H9 (cell line): ENCODE measurements at regions not wholly inside any gene's neighbourhood (a gene's known extent, or its start where the extent isn't known, plus 50 kb on each side); places are given as distances from the start of the nearest gene placed in this dataset.

Experiments
- DNase-seq: peaks from one replicate; pipeline ENCODE4 v3.0.0-alpha.2; 2017
- H2AFZ ChIP-seq: one replicate; pipeline ENCODE4 v1.6.1; 2013; ENCODE audit warnings: mild to moderate bottlenecking, low read length, control low read depth, moderate library complexity
- H2AK5ac ChIP-seq: 2 replicates; pipeline ENCODE4 v1.6.1; 2013; ENCODE audit warnings: low read length, control low read depth, mixed read lengths; ENCODE audit not compliant: insufficient read length
- H2BK120ac ChIP-seq: one replicate; pipeline ENCODE4 v1.6.1; 2013; ENCODE audit warnings: low read depth, mild to moderate bottlenecking, low read length, control low read depth, inconsistent platforms; ENCODE audit not compliant: poor library complexity, severe bottlenecking
- H2BK12ac ChIP-seq: 2 replicates; pipeline ENCODE4 v1.6.1; 2013; ENCODE audit warnings: low read length, control low read depth, mixed read lengths, low read depth; ENCODE audit not compliant: insufficient read length
- H2BK15ac ChIP-seq: 2 replicates; pipeline ENCODE4 v1.6.1; 2013; ENCODE audit warnings: low read depth, low read length, control low read depth
- H2BK20ac ChIP-seq: one replicate; pipeline ENCODE4 v1.6.1; 2013; ENCODE audit warnings: low read depth, mild to moderate bottlenecking, low read length, control low read depth, inconsistent platforms; ENCODE audit not compliant: poor library complexity, severe bottlenecking
- H2BK5ac ChIP-seq: 2 replicates; pipeline ENCODE4 v1.6.1; 2013; ENCODE audit warnings: low read length, control low read depth, mixed read lengths; ENCODE audit not compliant: insufficient read length
- H3K14ac ChIP-seq: 2 replicates; pipeline ENCODE4 v1.6.1; 2013; ENCODE audit warnings: low read length, control low read depth; ENCODE audit not compliant: insufficient read depth
- H3K18ac ChIP-seq: 2 replicates; pipeline ENCODE4 v1.6.1; 2013; ENCODE audit warnings: low read depth, mild to moderate bottlenecking, mixed read lengths, low read length, control low read depth; ENCODE audit not compliant: insufficient read length
- H3K23ac ChIP-seq: 2 replicates; pipeline ENCODE4 v1.6.1; 2013; ENCODE audit warnings: low read length, control low read depth, mixed read lengths, low read depth; ENCODE audit not compliant: insufficient read length
- H3K23me2 ChIP-seq: 2 replicates; pipeline ENCODE4 v1.6.1; 2013; ENCODE audit warnings: low read depth, mild to moderate bottlenecking, mixed read lengths, low read length, control low read depth; ENCODE audit not compliant: insufficient read length, poor library complexity, severe bottlenecking
- H3K27ac ChIP-seq: 2 replicates; pipeline ENCODE4 v1.5.1; 2013; ENCODE audit warnings: low read length, control low read depth, mixed read lengths, low read depth; ENCODE audit not compliant: insufficient read length
- H3K27me3 ChIP-seq: 2 replicates; pipeline ENCODE4 v1.6.1; 2013; ENCODE audit warnings: low read length, control low read depth, inconsistent platforms; ENCODE audit not compliant: insufficient read depth
- H3K4ac ChIP-seq: 2 replicates; pipeline ENCODE4 v1.6.1; 2013; ENCODE audit warnings: low read depth, mild to moderate bottlenecking, control low read depth, inconsistent platforms, low read length, moderate library complexity
- H3K4me1 ChIP-seq: 2 replicates; pipeline ENCODE4 v1.6.1; 2013; ENCODE audit warnings: low read length, control low read depth, inconsistent platforms; ENCODE audit not compliant: insufficient read depth
- H3K4me2 ChIP-seq: 2 replicates; pipeline ENCODE4 v1.6.1; 2013; ENCODE audit warnings: low read length, control low read depth, mixed read lengths; ENCODE audit not compliant: insufficient read length, insufficient read depth
- H3K56ac ChIP-seq: 2 replicates; pipeline ENCODE4 v1.6.1; 2013; ENCODE audit warnings: low read depth, mild to moderate bottlenecking, mixed read lengths, low read length, control low read depth; ENCODE audit not compliant: insufficient read length
- H3K79me1 ChIP-seq: 2 replicates; pipeline ENCODE4 v1.6.1; 2013; ENCODE audit warnings: low read depth, mild to moderate bottlenecking, moderate library complexity, low read length, control low read depth, inconsistent platforms; ENCODE audit not compliant: insufficient read depth, poor library complexity, severe bottlenecking
- H3K79me2 ChIP-seq: 2 replicates; pipeline ENCODE4 v1.6.1; 2013; ENCODE audit warnings: low read length, control low read depth, inconsistent platforms; ENCODE audit not compliant: insufficient read depth
- H3K9ac ChIP-seq: 2 replicates; pipeline ENCODE4 v1.6.1; 2013; ENCODE audit warnings: low read length, control low read depth, mixed read lengths; ENCODE audit not compliant: insufficient read length; ENCODE audit errors: extremely low read depth
- H3K9me3 ChIP-seq: one replicate; pipeline ENCODE4 v1.6.1; 2013; ENCODE audit warnings: low read depth, low read length, inconsistent platforms; ENCODE audit not compliant: control insufficient read depth
- H3T11ph ChIP-seq: one replicate; pipeline ENCODE4 v1.6.1; 2013; ENCODE audit warnings: mild to moderate bottlenecking, low read length, control low read depth, inconsistent platforms
- H4K20me1 ChIP-seq: one replicate; pipeline ENCODE4 v1.6.1; 2013; ENCODE audit not compliant: control insufficient read depth, insufficient read length, insufficient read depth
- H4K5ac ChIP-seq: 2 replicates; pipeline ENCODE4 v1.6.1; 2013; ENCODE audit warnings: low read depth, mild to moderate bottlenecking, mixed read lengths, low read length, control low read depth; ENCODE audit not compliant: insufficient read length
- H4K8ac ChIP-seq: replicated peaks from 2 replicates; pipeline ENCODE4 v1.6.1; 2013; ENCODE audit warnings: low read length, control low read depth, mixed read lengths, low read depth; ENCODE audit not compliant: insufficient read length
- H4K91ac ChIP-seq: 2 replicates; pipeline ENCODE4 v1.6.1; 2013; ENCODE audit warnings: low read depth, mild to moderate bottlenecking, moderate library complexity, mixed read lengths, low read length, control low read depth; ENCODE audit not compliant: insufficient read length
- H3K27ac Mint-ChIP-seq, 3 experiments: 2 replicates in 2 of 3; 3 replicates in 1 of 3; pipeline ENCODE4 v1.8.0; 2020 to 2021; ENCODE audit warnings: mixed read lengths in 3 of 3, mild to moderate bottlenecking in 1 of 3, moderate library complexity in 1 of 3
- H3K27me3 Mint-ChIP-seq: 2 replicates; pipeline ENCODE4 v1.8.0; 2021; ENCODE audit warnings: low read depth, mild to moderate bottlenecking, moderate library complexity, mixed read lengths
- H3K36me3 Mint-ChIP-seq, 3 experiments: 2 replicates in 2 of 3; 3 replicates in 1 of 3; pipeline ENCODE4 v1.8.0; 2020 to 2021; ENCODE audit warnings: low read depth in 3 of 3, mixed read lengths in 3 of 3; ENCODE audit not compliant: insufficient read depth in 1 of 3
- H3K4me1 Mint-ChIP-seq, 2 experiments: 2 replicates each; pipeline ENCODE4 v1.8.0; 2020; ENCODE audit warnings: mixed read lengths in 2 of 2
- H3K4me3 Mint-ChIP-seq, 2 experiments: 2 replicates in 1 of 2; 3 replicates in 1 of 2; pipeline ENCODE4 v1.8.0; 2020 to 2021; ENCODE audit warnings: mild to moderate bottlenecking in 2 of 2, mixed read lengths in 2 of 2, moderate library complexity in 1 of 2
- H3K9me3 Mint-ChIP-seq, 2 experiments: 2 replicates in 1 of 2; 3 replicates in 1 of 2; pipeline ENCODE4 v1.8.0; 2020; ENCODE audit warnings: mild to moderate bottlenecking in 2 of 2, mixed read lengths in 2 of 2, moderate library complexity in 1 of 2
- CTCF ChIP-seq: fragments of 200-600 bp; sonication (generic); conservative IDR thresholded peaks from 3 replicates; pipeline ENCODE4 v1.8.0; 2021; ENCODE audit warnings: antibody characterized with exemption, mild to moderate bottlenecking
- WGBS: extraction: QIAGEN DNeasy Blood & Tissue Kit; methylation state at CpG from one replicate; pipeline ENCODE4 v1.1.7; 2013; ENCODE audit warnings: missing lambda C conversion rate, low lambda C conversion rate, mixed read lengths; ENCODE audit not compliant: insufficient read length; ENCODE audit errors: extremely low coverage; 5-methylcytosine and 5-hydroxymethylcytosine counted together

DNA sequence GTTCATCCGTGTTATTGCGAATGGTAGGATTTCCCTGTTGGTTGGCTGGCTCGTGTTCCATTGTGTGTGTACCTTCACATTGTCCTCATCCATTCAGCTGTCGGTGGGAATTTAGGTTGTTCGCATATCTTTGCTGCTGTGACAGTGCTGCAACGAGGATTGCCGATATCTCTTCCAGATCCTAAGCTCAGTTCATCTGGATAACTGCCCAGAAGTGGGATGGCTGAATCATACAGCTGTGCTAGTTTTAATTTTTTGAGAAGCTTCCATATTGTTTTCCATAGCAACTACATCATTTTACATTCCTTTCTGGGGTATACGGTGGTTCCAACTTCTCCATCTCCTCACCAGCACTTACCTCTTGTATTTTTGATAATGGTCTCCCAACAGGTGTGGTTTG, 292.8 kb upstream of the SFSWAP start:
- Mint-ChIP-seq H3K4me3 (no peak overlapping the region; a peak in 1 of 5 replicates), H3K27me3 (peaks cover 12% of the 10 kb centered on the region), H3K27ac (no peak overlapping the region), H3K9me3 (peaks cover 15 to 31% of the 10 kb centered on the region in 2 experiments), H3K36me3 (peaks cover 6 to 10% (median 9%) of the 10 kb centered on the region in 3 experiments; a peak in 6 of 7 replicates), H3K4me1 (no peaks in the 10 kb centered on the region)
- no peak overlapping the region for H3K9ac ChIP-seq
- no peak overlapping the region for H2BK5ac ChIP-seq
- H3K14ac ChIP-seq, result no peak overlapping the region
- H4K5ac ChIP-seq, result no peak overlapping the region
- H2BK15ac ChIP-seq, result no peak overlapping the region
- H2BK12ac ChIP-seq, result no peak overlapping the region
- H4K91ac ChIP-seq, result no peak overlapping the region
- H3K4me1 ChIP-seq, result no peaks in the 10 kb centered on the region
- H4K20me1 ChIP-seq, result no peaks in the 10 kb centered on the region
- H3K18ac ChIP-seq, result no peak overlapping the region
- WGBS, result no CpG with 5 or more reads among the region's 8 CpGs
- no peak overlapping the region for H2AK5ac ChIP-seq
- H3K9me3 ChIP-seq, result peaks cover 5% of the 10 kb centered on the region
- H3K27ac ChIP-seq, result no peak overlapping the region
- H3T11ph ChIP-seq, result no peak overlapping the region
- no peak overlapping the region for H3K23ac ChIP-seq
- H3K79me2 ChIP-seq, result no peaks in the 10 kb centered on the region
- no peaks in the 10 kb centered on the region for H3K27me3 ChIP-seq
- no peak overlapping the region for H4K8ac ChIP-seq
- no peak overlapping the region for H2AFZ ChIP-seq
- H3K79me1 ChIP-seq, result no peaks in the 10 kb centered on the region
- no peak overlapping the region for H3K4ac ChIP-seq
- DNase-seq, result no peak
- no peak overlapping the region for H2BK20ac ChIP-seq
- H2BK120ac ChIP-seq, result no peak overlapping the region
- no peak overlapping the region for H3K56ac ChIP-seq
- H3K23me2 ChIP-seq, result no peaks in the 10 kb centered on the region
- no peak overlapping the region for H3K4me2 ChIP-seq
- no peak for TF ChIP-seq CTCF
